Vagina (tissue), 2 donors: ENCODE measurements at regions not wholly inside any gene's neighbourhood (a gene's known extent, or its start where the extent isn't known, plus 50 kb on each side); places are given as distances from the start of the nearest gene placed in this dataset.

Experiments
- DNase-seq, 2 donors: peaks; one replicate each; pipeline ENCODE4 v3.0.0-alpha.2; 2017; ENCODE audit errors: extremely low spot score in 2 of 2
- H3K27ac ChIP-seq: fragments of 200-600 bp; sonication (generic); one replicate; pipeline ENCODE4 v1.5.1; 2019
- H3K27me3 ChIP-seq: fragments of 200-600 bp; sonication (generic); one replicate; pipeline ENCODE4 v1.5.1; 2019
- H3K36me3 ChIP-seq, 2 donors: fragments of 200-600 bp; sonication (generic); one replicate each; pipeline ENCODE4 v1.5.1; 2017 to 2019
- H3K4me1 ChIP-seq: fragments of 200-600 bp; sonication (generic); one replicate; pipeline ENCODE4 v1.5.1; 2019
- H3K4me3 ChIP-seq, 2 donors: fragments of 200-600 bp; sonication (generic); 1 replicate in 1 of 2; 2 replicates in 1 of 2; pipeline ENCODE4 v1.5.1; 2016 to 2019
- H3K9me3 ChIP-seq: fragments of 200-600 bp; sonication (generic); one replicate; pipeline ENCODE4 v1.5.1; 2019
- CTCF ChIP-seq, 3 experiments: fragments of 450-650 bp in 2 of 3; fragments of 200-600 bp in 1 of 3; sonication (generic) in 1 of 3; IDR thresholded peaks; one replicate each; pipeline ENCODE4 v1.5.1; 2017 to 2019; ENCODE audit warnings: antibody characterized with exemption in 3 of 3, mild to moderate bottlenecking in 2 of 3, moderate library complexity in 2 of 3
- POLR2A ChIP-seq, 2 donors: fragments of 450-650 bp; IDR thresholded peaks; one replicate each; pipeline ENCODE4 v1.6.1; 2017; ENCODE audit warnings: antibody characterized with exemption in 2 of 2, mild to moderate bottlenecking in 2 of 2, moderate library complexity in 2 of 2
- POLR2AphosphoS5 ChIP-seq, 2 donors: sonication (generic); formaldehyde crosslinking; IDR thresholded peaks; one replicate each; pipeline ENCODE4 v1.9.0; 2017; ENCODE audit warnings: antibody characterized with exemption in 2 of 2, mild to moderate bottlenecking in 2 of 2, low read depth in 1 of 2; ENCODE audit not compliant: insufficient read depth in 1 of 2
- intact Hi-C: fragments of 100-400 bp; cut with DNase I; formaldehyde crosslinking; loops from one replicate; pipeline ENCODE4 v1.15.1; 2023

GRCh38 chr3:181660337-181660736 lies 51.4 kb upstream of the SOX2 start:
- no peak for TF ChIP-seq CTCF (IDR thresholded peaks at IDR 0.05)
- no peak for TF ChIP-seq POLR2A (IDR thresholded peaks at IDR 0.05)
- no peak for TF ChIP-seq POLR2AphosphoS5 (IDR thresholded peaks at IDR 0.05; ENCODE audit: insufficient read depth in 1 of 2, low read depth in 1 of 2)
- Histone ChIP-seq H3K4me1 (no peaks in the 10 kb centered on the region), H3K9me3 (no peaks in the 10 kb centered on the region), H3K4me3 (no peak overlapping the region), H3K27me3 (no peaks in the 10 kb centered on the region), H3K27ac (no peak overlapping the region), H3K36me3 (no peaks in the 10 kb centered on the region)
- DNase-seq, result no peak
- intact Hi-C loops, result no loop called here

DNA sequence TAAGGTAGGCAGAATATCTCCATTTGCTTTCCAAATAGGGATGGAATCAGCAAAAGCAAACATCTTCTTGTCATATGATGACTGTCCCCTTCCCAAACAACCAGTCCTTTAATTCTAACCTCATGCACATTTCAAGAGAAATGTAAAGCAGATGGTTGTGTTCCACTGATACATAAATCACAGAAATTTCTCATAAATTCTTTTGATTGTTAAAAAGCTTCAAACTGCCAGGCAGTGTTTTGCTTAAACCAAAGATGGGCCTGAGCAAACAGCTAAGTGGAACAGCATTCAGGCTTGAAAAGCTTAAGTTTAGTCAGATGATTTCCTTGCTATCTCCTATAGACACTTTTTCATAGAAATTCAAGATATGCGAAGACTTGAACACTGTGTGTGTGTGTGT lies 74.3 kb upstream of the SOX2 start:
- no peak overlapping the region for H3K4me3 ChIP-seq
- no peaks in the 10 kb centered on the region for H3K27me3 ChIP-seq
- H3K36me3 ChIP-seq, result no peaks in the 10 kb centered on the region
- H3K27ac ChIP-seq, result no peak overlapping the region
- intact Hi-C loops, result no loop called here
- TF ChIP-seq POLR2A (IDR thresholded peaks at IDR 0.05) (no peak), POLR2AphosphoS5 (IDR thresholded peaks at IDR 0.05; ENCODE audit: insufficient read depth in 1 of 2, low read depth in 1 of 2) (no peak), CTCF (IDR thresholded peaks at IDR 0.05) (no peak)
- no peak for DNase-seq
- no peaks in the 10 kb centered on the region for H3K9me3 ChIP-seq
- H3K4me1 ChIP-seq, result no peaks in the 10 kb centered on the region

DNA sequence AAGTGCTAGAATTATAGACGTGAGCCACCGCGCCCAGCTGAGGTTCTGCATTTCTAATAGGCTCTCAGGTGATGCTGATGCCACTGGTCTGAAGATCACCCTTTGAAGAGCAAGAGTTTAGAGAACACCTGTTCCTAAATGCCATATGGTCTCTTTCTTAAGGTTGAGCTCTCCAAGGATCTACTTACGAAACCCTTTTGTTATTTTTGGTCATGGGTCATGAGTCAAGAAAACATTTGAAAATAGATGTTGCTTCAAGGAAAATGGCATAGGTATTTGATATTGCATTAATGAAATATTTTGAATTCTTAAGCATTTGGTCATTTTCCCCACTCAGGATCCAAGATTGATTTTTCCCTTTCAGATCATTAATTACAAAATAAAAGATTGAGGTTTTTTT lies 74.7 kb upstream of the SOX2 start:
- Histone ChIP-seq H3K27ac (no peak overlapping the region), H3K4me3 (no peak overlapping the region), H3K4me1 (no peaks in the 10 kb centered on the region), H3K9me3 (no peaks in the 10 kb centered on the region), H3K36me3 (no peaks in the 10 kb centered on the region), H3K27me3 (no peaks in the 10 kb centered on the region)
- no peak for TF ChIP-seq POLR2A (IDR thresholded peaks at IDR 0.05)
- no peak for TF ChIP-seq POLR2AphosphoS5 (IDR thresholded peaks at IDR 0.05; ENCODE audit: insufficient read depth in 1 of 2, low read depth in 1 of 2)
- no peak for TF ChIP-seq CTCF (IDR thresholded peaks at IDR 0.05)
- DNase-seq, result no peak
- intact Hi-C loops, result no loop called here

GRCh38 chr3:181635141-181635540 lies 76.6 kb upstream of the SOX2 start:
- intact Hi-C loops, result no loop called here
- H3K4me3 ChIP-seq, result no peak overlapping the region
- no peaks in the 10 kb centered on the region for H3K27me3 ChIP-seq
- H3K27ac ChIP-seq, result no peak overlapping the region
- H3K4me1 ChIP-seq, result no peaks in the 10 kb centered on the region
- H3K9me3 ChIP-seq, result no peaks in the 10 kb centered on the region
- H3K36me3 ChIP-seq, result no peaks in the 10 kb centered on the region
- TF ChIP-seq CTCF (IDR thresholded peaks at IDR 0.05), result no peak
- no peak for TF ChIP-seq POLR2A (IDR thresholded peaks at IDR 0.05)
- TF ChIP-seq POLR2AphosphoS5 (IDR thresholded peaks at IDR 0.05; ENCODE audit: insufficient read depth in 1 of 2, low read depth in 1 of 2), result no peak
- DNase-seq, result no peak

GRCh38 chr3:181633556-181633955 lies 78.2 kb upstream of the SOX2 start:
- TF ChIP-seq POLR2AphosphoS5 (IDR thresholded peaks at IDR 0.05; ENCODE audit: insufficient read depth in 1 of 2, low read depth in 1 of 2) (no peak), CTCF (IDR thresholded peaks at IDR 0.05) (no peak), POLR2A (IDR thresholded peaks at IDR 0.05) (no peak)
- no peak for DNase-seq
- Histone ChIP-seq H3K9me3 (no peaks in the 10 kb centered on the region), H3K4me1 (no peaks in the 10 kb centered on the region), H3K4me3 (no peak overlapping the region), H3K36me3 (no peaks in the 10 kb centered on the region), H3K27me3 (no peaks in the 10 kb centered on the region), H3K27ac (no peak overlapping the region)
- intact Hi-C loops, result no loop called here
